Hematopoietic multipotent progenitor cell (in vitro differentiated cells): ENCODE measurements at regions not wholly inside any gene's neighbourhood (a gene's known extent, or its start where the extent isn't known, plus 50 kb on each side); places are given as distances from the start of the nearest gene placed in this dataset.
"Not testable (repeated sequence)": the region's sequence is repeated elsewhere in the genome, so short reads cannot be mapped to it uniquely, and the experiment has no call there.

Experiments
- DNase-seq, 3 donors: peaks; one replicate each; pipeline ENCODE4 v3.0.0-alpha.2; 2011 to 2015; ENCODE audit warnings: low read depth in 2 of 3, low spot score in 2 of 3

- no peak for DNase-seq
Measured at GRCh38 chr13:104510422-104510821, 1444.2 kb upstream of the SLC10A2 start.

DNA sequence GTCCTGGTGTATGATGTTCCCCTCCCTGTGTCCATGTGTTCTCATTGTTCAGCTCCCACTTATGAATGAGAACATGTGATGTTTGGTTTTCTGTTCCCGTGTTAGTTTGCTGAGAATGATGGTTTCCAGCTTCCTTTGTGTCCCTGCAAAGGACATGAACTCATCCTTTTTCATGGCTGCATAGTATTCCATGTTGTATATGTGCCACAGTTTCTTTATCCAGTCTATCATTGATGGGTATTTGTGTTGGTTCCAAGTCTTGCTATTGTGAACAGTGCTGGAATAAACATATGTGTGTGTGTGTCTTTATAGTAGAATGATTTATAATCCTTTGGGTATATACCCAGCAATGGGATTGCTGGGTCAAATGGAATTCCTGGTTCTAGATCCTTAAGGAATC is 1427.3 kb upstream of the SLC10A2 start:
- DNase-seq = not testable (repeated sequence)

- no peak for DNase-seq
Measured at GRCh38 chr13:104491916-104492315, 1425.7 kb upstream of the SLC10A2 start.

- DNase-seq = no peak
Measured at GRCh38 chr13:104487006-104487405, 1420.8 kb upstream of the SLC10A2 start.

DNA sequence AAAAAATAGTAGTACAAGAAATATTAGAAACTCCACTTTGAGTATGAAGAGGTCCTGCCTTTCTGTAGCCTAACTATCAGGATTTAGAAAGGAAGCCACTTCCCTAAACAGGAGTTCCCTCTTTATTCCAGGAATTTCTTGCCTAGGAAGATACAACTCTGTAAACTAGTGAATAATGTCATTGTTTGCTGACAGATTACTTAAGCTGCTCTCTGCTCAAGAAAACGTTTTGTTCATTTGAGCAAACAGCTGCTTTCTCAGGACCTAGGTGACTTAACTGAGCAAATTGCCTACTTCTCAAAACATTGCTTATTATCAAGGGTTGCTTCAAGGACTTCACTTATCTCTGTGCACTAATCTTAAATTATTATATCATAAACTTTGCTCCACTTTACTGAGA is 1419.4 kb upstream of the SLC10A2 start:
- no peak for DNase-seq

- DNase-seq = no peak
Measured at GRCh38 chr13:104483631-104484030, 1417.4 kb upstream of the SLC10A2 start.

DNA sequence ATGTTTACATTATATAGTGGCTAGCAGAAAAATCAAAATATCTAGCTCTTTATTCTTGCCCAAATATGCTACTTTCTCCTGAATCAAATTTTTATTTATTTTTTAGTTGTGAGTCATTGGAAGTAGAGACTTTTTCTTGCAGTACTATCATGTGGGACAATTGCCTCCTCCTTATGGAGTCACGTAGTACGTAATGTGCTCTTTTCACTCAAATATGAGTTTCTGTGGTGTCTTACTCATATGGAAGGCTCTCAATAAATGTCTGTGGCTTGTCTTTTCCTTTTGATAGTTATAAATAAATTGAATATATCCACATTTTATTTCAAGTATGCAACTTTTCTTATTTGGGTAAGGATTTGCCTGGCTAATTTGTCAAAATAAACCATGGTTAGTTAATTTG is 1411.0 kb upstream of the SLC10A2 start:
- DNase-seq = no peak

- DNase-seq = no peak
Measured at GRCh38 chr13:104473936-104474335, 1407.7 kb upstream of the SLC10A2 start.

DNA sequence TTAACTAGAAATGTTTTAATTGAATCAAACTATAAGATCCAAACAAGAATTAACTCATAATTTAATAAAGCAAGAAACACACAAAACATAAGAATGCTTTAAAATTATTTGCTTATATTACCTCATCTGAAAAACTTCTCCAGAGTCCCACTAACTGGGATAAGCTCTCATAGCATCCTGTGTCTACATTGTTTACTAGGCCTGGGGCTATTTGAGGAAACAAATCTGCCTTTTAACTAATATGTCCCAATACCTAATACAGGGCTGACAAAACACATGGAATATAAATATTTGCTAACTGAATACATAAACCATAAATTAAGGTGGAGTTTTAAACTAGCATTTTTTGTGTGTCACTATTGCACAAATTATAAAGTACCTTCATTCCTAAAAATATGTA is 1399.8 kb upstream of the SLC10A2 start:
- no peak for DNase-seq

- DNase-seq = no peak
Measured at GRCh38 chr13:104461049-104461448, 1394.8 kb upstream of the SLC10A2 start.

DNA sequence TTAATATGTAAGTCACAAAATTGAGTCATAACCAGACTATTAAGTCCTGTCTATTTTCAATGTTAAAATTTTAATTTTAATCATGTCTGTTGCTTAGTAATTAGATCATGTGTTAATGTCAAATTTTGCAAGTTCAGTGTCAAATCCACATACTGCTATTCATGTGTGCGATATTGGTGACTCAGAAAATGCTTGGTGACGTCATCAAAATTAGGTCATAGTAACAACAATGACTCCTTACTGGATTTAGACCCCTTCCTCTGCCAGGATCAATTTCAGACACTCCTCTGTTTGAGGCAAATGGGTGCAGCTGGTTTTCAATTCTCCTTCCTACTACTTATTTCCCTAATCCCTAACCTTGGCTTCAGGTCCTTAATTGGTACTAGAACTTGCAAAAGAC is 1394.3 kb upstream of the SLC10A2 start:
- DNase-seq = no peak

DNA sequence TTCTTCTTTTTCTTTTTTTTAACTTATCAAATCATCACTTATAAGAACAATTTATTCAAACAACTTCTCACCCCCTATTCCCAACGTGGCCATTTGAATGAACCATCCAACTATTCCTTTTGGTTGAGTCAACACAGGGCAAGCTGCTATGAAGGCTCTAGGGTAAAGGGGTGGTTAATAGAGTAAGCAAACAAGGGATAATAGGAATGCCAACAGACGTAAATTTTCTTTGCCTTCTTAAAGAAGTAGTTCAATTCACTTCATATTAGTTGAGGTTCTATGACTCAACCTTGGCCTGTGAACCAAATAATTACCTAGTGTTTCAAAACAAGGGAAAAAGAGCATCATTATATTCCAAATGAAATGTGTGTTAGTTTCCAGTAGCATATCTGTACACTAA is 1383.8 kb upstream of the SLC10A2 start:
- DNase-seq = no peak

DNA sequence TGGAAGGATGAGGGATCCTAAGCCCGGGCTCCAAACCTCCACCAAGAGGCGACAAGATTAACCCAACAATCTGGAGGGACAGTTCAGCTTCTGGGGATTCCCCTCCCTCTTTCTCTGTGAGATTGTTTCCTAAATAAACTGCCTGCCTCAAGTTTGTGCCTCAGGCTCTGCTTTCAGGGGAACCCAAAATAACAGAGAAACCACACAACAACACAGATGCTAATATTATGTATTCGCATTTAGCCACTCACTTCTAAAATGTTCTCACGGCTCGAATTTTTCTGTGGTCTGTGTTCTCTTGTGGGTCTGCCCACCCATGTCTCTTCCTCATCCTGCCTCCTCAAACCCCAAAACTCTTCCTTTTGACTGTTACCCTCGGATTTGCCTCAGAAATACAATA is 1381.1 kb upstream of the SLC10A2 start:
- no peak for DNase-seq

DNA sequence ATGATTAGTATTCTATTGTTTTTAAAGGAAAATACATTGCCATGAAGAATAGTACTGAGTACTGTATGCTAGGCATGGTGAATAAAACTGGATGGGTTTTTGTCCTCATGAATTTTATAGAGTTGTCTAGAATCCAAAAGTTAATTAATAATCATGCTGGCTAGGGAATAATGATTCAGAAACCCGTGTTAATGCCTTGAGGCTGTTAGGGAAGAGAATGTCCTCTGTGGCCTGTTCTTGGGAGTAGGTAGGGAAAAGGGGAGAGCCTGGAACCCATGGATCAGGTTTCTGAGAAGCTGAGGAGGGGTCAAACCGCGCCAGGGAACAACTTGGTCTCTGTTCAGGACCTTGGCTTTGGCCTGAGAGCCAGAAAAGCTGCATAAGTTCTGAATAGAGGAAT is 1376.3 kb upstream of the SLC10A2 start:
- no peak for DNase-seq

- DNase-seq = no peak
Measured at GRCh38 chr13:104436555-104436954, 1370.3 kb upstream of the SLC10A2 start.

GRCh38 chr13:104431895-104432294 is 1365.7 kb upstream of the SLC10A2 start:
- no peak for DNase-seq

DNA sequence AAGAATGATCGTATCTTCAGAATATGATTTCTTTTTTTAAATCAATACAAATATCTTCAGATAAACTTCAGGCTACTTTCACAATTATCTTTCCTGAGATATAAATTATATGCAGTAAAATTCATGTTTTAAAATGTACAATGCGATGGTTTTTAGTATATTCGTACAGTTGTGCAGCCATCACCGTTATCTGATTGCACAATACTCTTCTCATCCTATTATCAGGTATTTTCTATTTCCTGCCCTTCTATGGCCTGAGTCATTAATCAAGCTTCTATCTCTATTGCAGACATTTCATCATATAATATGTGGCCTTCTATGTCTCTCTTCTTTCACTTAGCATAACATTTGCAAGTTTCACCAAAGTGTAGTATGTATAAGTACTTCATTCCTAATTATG is 1360.2 kb upstream of the SLC10A2 start:
- no peak for DNase-seq

- DNase-seq = no peak
Measured at GRCh38 chr13:104422668-104423067, 1356.5 kb upstream of the SLC10A2 start.

DNA sequence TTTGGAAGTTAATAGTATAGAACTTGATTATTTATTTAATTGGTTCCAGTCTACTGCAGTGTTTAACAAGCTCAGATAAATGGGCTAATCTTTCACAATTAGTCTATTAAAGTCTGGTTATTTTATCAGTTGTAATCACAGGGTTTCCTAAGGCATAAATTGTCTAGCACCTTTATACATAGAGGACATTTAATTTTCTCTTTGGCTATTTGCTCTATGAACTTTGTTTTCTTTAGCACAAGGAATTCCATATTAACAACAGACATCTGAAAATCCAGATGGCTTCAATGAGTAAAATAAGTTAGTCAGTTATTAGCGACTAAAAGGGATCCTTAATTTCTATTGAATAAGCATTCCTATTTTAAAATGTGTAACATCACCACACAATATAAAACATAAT is 1350.8 kb upstream of the SLC10A2 start:
- no peak for DNase-seq

DNA sequence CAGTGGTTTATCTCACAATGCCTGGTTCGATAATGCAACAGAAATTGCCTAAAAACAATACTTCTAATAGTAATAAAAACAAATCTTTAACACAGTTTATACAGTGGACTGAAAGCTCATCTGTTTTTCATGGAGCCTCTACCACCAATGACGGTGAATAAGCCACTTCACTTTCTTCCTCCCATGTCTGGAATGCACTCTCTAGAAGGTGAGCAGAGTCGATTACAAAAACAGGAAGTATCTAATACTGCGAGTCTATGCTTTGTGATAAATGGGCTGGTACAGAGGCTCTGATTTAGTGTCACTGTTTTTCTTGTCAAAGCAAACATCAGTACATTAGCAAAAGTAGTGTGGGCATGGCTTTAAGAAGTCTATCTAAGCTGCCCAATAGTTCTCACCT is 1348.6 kb upstream of the SLC10A2 start:
- no peak for DNase-seq

DNA sequence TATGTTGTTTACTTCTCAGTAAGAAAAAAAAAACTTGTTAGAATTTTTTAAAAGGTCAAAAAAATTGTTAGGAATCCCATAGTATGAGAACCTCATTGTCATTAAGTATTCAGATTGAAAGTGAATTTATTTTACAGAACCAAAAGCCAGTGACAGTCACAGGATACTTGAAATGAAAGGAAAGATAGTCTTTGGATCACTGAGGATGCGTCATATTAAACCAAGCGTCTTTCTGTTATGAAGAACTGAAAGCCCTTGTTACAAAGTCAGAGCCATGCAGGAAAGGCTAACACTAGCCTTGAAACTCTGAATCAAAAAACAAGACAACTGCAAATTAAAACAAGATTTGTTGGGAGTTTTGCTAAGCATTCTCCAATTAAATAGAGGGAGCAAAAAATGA is 1348.0 kb upstream of the SLC10A2 start:
- no peak for DNase-seq

DNA sequence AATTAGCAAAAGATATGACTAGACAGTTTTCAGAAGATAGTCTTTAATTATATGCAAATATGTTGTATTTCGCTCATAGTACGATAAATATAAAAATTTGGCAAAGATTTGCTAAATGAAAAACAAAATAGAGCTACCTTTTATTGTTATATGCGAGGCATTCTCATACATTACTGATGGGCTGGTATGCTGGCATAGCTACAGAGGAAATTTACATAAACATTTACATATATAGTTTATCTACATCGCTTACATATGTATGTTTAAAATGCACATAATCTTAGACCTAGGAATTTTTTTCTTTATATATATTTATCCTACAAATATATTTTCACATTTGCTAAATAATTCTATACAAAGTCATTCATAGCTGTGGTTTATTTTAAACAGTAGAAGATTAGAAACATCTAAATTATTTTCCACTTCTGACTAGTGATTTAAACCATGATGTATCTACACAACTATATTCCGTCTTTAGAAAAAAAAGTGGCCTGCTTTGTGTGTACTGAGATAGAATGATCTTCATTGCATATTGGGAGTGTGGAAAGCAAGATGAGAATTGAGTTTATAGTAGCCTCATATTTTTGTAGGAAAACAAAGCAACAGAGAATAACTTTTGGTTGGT is 1345.0 kb upstream of the SLC10A2 start:
- DNase-seq = no peak

GRCh38 chr13:104408733-104409132 is 1342.5 kb upstream of the SLC10A2 start:
- no peak for DNase-seq
